GM23338 (cell line): ENCODE measurements at regions not wholly inside any gene's neighbourhood (a gene's known extent, or its start where the extent isn't known, plus 50 kb on each side); places are given as distances from the start of the nearest gene placed in this dataset.

ENCODE experiments used
- ATAC-seq: fragments of 200-7000 bp; cut with Tn5 transposase; 3 replicates; pipeline ENCODE4 v1.9.1; 2020
- DNase-seq: peaks from one replicate; pipeline ENCODE4 v3.0.0-alpha.2; 2015; ENCODE audit warnings: low spot score
- H2AFZ ChIP-seq: fragments of 200-600 bp; sonication (generic); 2 replicates; pipeline ENCODE4 v1.8.0; 2016; ENCODE audit warnings: antibody characterized with exemption, mild to moderate bottlenecking, moderate library complexity
- H3F3A ChIP-seq: fragments of 200-600 bp; sonication (generic); replicated peaks from 2 replicates; pipeline ENCODE4 v1.8.0; 2017; ENCODE audit warnings: antibody characterized with exemption, mixed run types, low read depth
- H3K27ac ChIP-seq: fragments of 200-600 bp; sonication (generic); 2 replicates; pipeline ENCODE4 v1.6.1; 2016; ENCODE audit warnings: low read depth
- H3K27me3 ChIP-seq: fragments of 200-600 bp; sonication (generic); 2 replicates; pipeline ENCODE4 v1.8.0; 2016; ENCODE audit warnings: mild to moderate bottlenecking, mixed run types, moderate library complexity; ENCODE audit not compliant: insufficient read depth
- H3K36me3 ChIP-seq: fragments of 200-600 bp; sonication (generic); 2 replicates; pipeline ENCODE4 v1.8.0; 2016; ENCODE audit warnings: mild to moderate bottlenecking; ENCODE audit not compliant: insufficient read depth
- H3K4me1 ChIP-seq: fragments of 200-600 bp; sonication (generic); 2 replicates; pipeline ENCODE4 v1.8.0; 2016; ENCODE audit warnings: mild to moderate bottlenecking, moderate library complexity; ENCODE audit not compliant: insufficient read depth
- H3K4me2 ChIP-seq: fragments of 200-600 bp; sonication (generic); 2 replicates; pipeline ENCODE4 v1.7.1; 2017; ENCODE audit warnings: mixed run types
- H3K4me3 ChIP-seq: fragments of 200-600 bp; sonication (generic); 2 replicates; pipeline ENCODE4 v1.6.1; 2016; ENCODE audit warnings: mixed run types
- H3K79me2 ChIP-seq: fragments of 200-600 bp; sonication (generic); replicated peaks from 2 replicates; pipeline ENCODE4 v1.8.0; 2017; ENCODE audit warnings: mild to moderate bottlenecking; ENCODE audit not compliant: insufficient read depth
- H3K9me2 ChIP-seq: fragments of 200-600 bp; sonication (generic); 2 replicates; pipeline ENCODE4 v1.8.0; 2017; ENCODE audit not compliant: insufficient read depth
- H4K20me1 ChIP-seq: fragments of 200-600 bp; sonication (generic); replicated peaks from 2 replicates; pipeline ENCODE4 v1.8.0; 2017; ENCODE audit warnings: mild to moderate bottlenecking; ENCODE audit not compliant: insufficient read depth
- H3K27ac Mint-ChIP-seq: 2 replicates; pipeline ENCODE4 v1.8.0; 2020; ENCODE audit warnings: inconsistent platforms, mild to moderate bottlenecking, moderate library complexity, mixed read lengths
- H3K27me3 Mint-ChIP-seq: 3 replicates; pipeline ENCODE4 v1.8.0; 2022; ENCODE audit warnings: low read depth, mild to moderate bottlenecking, moderate library complexity, mixed read lengths, inconsistent platforms; ENCODE audit not compliant: insufficient read depth, poor library complexity
- H3K36me3 Mint-ChIP-seq: 3 replicates; pipeline ENCODE4 v1.8.0; 2021; ENCODE audit warnings: low read depth, mild to moderate bottlenecking, inconsistent platforms, moderate library complexity, mixed read lengths
- H3K4me1 Mint-ChIP-seq: 3 replicates; pipeline ENCODE4 v1.8.0; 2020; ENCODE audit warnings: mild to moderate bottlenecking, inconsistent platforms, mixed read lengths
- H3K4me3 Mint-ChIP-seq: 3 replicates; pipeline ENCODE4 v1.8.0; 2021; ENCODE audit warnings: moderate library complexity, mild to moderate bottlenecking, inconsistent platforms, mixed read lengths
- H3K9me3 Mint-ChIP-seq: 3 replicates; pipeline ENCODE4 v1.8.0; 2020; ENCODE audit warnings: moderate library complexity, mild to moderate bottlenecking, inconsistent platforms, mixed read lengths
- CREB1 ChIP-seq: fragments of 250-450 bp; sonication (Bioruptor Pico); IDR thresholded peaks from 2 replicates; pipeline ENCODE4 v1.5.0; 2020; ENCODE audit warnings: low read depth, mild to moderate bottlenecking, moderate library complexity
- ETS1 ChIP-seq: IDR thresholded peaks from 2 replicates; pipeline ENCODE4 v1.6.1; 2016; ENCODE audit warnings: antibody characterized with exemption
- EZH2 ChIP-seq: fragments of 200-600 bp; sonication (generic); IDR thresholded peaks from one replicate; pipeline ENCODE4 v1.8.0; 2017; ENCODE audit warnings: antibody characterized with exemption, mild to moderate bottlenecking, low read depth; ENCODE audit not compliant: unreplicated experiment
- POLR2AphosphoS5 ChIP-seq: IDR thresholded peaks from 2 replicates; pipeline ENCODE4 v1.6.1; 2016; ENCODE audit warnings: antibody characterized with exemption, low read depth
- REST ChIP-seq: IDR thresholded peaks from one replicate; pipeline ENCODE4 v1.6.1; 2018; ENCODE audit warnings: antibody characterized with exemption; ENCODE audit not compliant: unreplicated experiment
- ZNF331 ChIP-seq: fragments of 250-450 bp; sonication (Bioruptor Pico); IDR thresholded peaks from 2 replicates; pipeline ENCODE4 v1.5.0; 2020; ENCODE audit warnings: low read depth, mild to moderate bottlenecking, moderate library complexity
- TF ChIP-seq, protein P1 (sequence below): fragments of 250-450 bp; sonication (Bioruptor Pico); IDR thresholded peaks from 2 replicates; pipeline ENCODE4 v1.5.0; 2020; ENCODE audit warnings: mild to moderate bottlenecking, moderate library complexity

DNA sequence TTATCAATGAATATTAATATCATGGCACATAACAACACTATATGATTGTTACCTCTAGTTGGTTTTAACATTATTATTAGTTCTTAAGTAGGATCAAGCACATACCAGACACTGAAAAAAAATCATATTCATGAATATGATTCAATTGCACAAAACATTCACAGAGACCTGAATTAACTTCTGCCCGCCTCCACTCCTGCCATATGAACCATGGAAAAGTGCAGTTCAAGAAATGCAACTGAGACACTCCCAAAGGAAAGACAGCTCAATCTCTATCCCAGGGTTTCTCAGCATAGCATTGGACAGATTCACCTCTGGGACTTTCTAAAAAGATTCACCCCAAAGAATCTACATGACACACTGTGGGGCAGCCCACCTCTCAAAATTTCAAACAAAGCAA, 103.5 kb upstream of the KCNIP4 start:
- no peak for ATAC-seq
- Histone ChIP-seq H3K79me2 (no peaks in the 10 kb centered on the region), H3K27ac (no peak overlapping the region), H3F3A (no peaks in the 10 kb centered on the region), H3K27me3 (no peaks in the 10 kb centered on the region), H2AFZ (no peak overlapping the region), H3K4me2 (no peak overlapping the region), H4K20me1 (no peaks in the 10 kb centered on the region), H3K4me3 (no peak overlapping the region), H3K4me1 (no peaks in the 10 kb centered on the region), H3K9me2 (no peaks in the 10 kb centered on the region; the same call in 1 of the 2 replicates), H3K36me3 (no peaks in the 10 kb centered on the region)
- no peaks in the 10 kb centered on the region for H3K4me1 Mint-ChIP-seq
- no peaks in the 10 kb centered on the region; the same call in 2 of the 3 replicates for H3K9me3 Mint-ChIP-seq
- no peak overlapping the region for H3K27ac Mint-ChIP-seq
- no peaks in the 10 kb centered on the region; the same call in 2 of the 3 replicates for H3K36me3 Mint-ChIP-seq
- TF ChIP-seq ZNF331: no peak
- TF ChIP-seq EZH2: no peak
- TF ChIP-seq CREB1 (CRISPR knock-in tag): no peak
- TF ChIP-seq ETS1: no peak
- TF ChIP-seq, protein P1, sequence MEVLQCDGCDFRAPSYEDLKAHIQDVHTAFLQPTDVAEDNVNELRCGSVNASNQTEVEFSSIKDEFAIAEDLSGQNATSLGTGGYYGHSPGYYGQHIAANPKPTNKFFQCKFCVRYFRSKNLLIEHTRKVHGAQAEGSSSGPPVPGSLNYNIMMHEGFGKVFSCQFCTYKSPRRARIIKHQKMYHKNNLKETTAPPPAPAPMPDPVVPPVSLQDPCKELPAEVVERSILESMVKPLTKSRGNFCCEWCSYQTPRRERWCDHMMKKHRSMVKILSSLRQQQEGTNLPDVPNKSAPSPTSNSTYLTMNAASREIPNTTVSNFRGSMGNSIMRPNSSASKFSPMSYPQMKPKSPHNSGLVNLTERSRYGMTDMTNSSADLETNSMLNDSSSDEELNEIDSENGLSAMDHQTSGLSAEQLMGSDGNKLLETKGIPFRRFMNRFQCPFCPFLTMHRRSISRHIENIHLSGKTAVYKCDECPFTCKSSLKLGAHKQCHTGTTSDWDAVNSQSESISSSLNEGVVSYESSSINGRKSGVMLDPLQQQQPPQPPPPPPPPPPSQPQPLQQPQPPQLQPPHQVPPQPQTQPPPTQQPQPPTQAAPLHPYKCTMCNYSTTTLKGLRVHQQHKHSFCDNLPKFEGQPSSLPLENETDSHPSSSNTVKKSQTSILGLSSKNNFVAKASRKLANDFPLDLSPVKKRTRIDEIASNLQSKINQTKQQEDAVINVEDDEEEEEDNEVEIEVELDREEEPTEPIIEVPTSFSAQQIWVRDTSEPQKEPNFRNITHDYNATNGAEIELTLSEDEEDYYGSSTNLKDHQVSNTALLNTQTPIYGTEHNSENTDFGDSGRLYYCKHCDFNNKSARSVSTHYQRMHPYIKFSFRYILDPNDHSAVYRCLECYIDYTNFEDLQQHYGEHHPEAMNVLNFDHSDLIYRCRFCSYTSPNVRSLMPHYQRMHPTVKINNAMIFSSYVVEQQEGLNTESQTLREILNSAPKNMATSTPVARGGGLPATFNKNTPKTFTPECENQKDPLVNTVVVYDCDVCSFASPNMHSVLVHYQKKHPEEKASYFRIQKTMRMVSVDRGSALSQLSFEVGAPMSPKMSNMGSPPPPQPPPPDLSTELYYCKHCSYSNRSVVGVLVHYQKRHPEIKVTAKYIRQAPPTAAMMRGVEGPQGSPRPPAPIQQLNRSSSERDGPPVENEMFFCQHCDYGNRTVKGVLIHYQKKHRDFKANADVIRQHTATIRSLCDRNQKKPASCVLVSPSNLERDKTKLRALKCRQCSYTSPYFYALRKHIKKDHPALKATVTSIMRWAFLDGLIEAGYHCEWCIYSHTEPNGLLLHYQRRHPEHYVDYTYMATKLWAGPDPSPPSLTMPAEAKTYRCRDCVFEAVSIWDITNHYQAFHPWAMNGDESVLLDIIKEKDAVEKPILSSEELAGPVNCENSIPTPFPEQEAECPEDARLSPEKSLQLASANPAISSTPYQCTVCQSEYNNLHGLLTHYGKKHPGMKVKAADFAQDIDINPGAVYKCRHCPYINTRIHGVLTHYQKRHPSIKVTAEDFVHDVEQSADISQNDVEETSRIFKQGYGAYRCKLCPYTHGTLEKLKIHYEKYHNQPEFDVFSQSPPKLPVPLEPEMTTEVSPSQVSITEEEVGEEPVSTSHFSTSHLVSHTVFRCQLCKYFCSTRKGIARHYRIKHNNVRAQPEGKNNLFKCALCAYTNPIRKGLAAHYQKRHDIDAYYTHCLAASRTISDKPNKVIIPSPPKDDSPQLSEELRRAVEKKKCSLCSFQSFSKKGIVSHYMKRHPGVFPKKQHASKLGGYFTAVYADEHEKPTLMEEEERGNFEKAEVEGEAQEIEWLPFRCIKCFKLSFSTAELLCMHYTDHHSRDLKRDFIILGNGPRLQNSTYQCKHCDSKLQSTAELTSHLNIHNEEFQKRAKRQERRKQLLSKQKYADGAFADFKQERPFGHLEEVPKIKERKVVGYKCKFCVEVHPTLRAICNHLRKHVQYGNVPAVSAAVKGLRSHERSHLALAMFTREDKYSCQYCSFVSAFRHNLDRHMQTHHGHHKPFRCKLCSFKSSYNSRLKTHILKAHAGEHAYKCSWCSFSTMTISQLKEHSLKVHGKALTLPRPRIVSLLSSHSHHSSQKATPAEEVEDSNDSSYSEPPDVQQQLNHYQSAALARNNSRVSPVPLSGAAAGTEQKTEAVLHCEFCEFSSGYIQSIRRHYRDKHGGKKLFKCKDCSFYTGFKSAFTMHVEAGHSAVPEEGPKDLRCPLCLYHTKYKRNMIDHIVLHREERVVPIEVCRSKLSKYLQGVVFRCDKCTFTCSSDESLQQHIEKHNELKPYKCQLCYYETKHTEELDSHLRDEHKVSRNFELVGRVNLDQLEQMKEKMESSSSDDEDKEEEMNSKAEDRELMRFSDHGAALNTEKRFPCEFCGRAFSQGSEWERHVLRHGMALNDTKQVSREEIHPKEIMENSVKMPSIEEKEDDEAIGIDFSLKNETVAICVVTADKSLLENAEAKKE (CRISPR knock-in tag): no peak
- TF ChIP-seq POLR2AphosphoS5: no peak
- no peak for TF ChIP-seq REST
- no peak overlapping the region for H3K4me3 Mint-ChIP-seq
- DNase-seq: no peak
- no peaks in the 10 kb centered on the region for H3K27me3 Mint-ChIP-seq
